SK-N-SH (cell line): ENCODE measurements at regions not wholly inside any gene's neighbourhood (a gene's known extent, or its start where the extent isn't known, plus 50 kb on each side); places are given as distances from the start of the nearest gene placed in this dataset.
A peak's percentile ranks its signal among the peaks of the same experiment; 100 is the strongest.

Experiments used
- CTCF ChIA-PET: fragments of 300-600, 350-600 bp; formaldehyde crosslinking; extraction: SDS; loops from one replicate; lab custom pipeline; 2021; lab: Yijun Ruan, JAX
- POLR2A ChIA-PET: fragments of 350-600 bp; sonication (Branson Sonifier 250); formaldehyde crosslinking; extraction: SDS; loops from one replicate; lab custom pipeline; 2020; ENCODE audit warnings: antibody characterized with exemption, inconsistent platforms; lab: Yijun Ruan, JAX
- DNase-seq: peaks from one replicate; pipeline ENCODE4 v3.0.0; 2012
- H2AFZ ChIP-seq: fragments of 200-600 bp; sonication (generic); 2 replicates; pipeline ENCODE4 v1.8.1; 2016; ENCODE audit warnings: antibody characterized with exemption, mild to moderate bottlenecking, low read depth
- H3F3A ChIP-seq: fragments of 200-600 bp; sonication (generic); replicated peaks from 2 replicates; pipeline ENCODE3; 2016; ENCODE audit warnings: antibody characterized with exemption, mild to moderate bottlenecking; ENCODE audit not compliant: insufficient read depth
- H3K27ac ChIP-seq, 2 experiments: fragments of 200-500 bp in 1 of 2; fragments of 200-600 bp in 1 of 2; sonication (Bioruptor generic) in 1 of 2; sonication (generic), shearing (Covaris generic) in 1 of 2; 2 replicates each; pipeline versions ENCODE4 v1.5.1 to v1.6.1; 2014 to 2016; ENCODE audit warnings: low read depth in 2 of 2, inconsistent platforms in 1 of 2, low read length in 1 of 2, mild to moderate bottlenecking in 1 of 2, mixed read lengths in 1 of 2
- H3K27me3 ChIP-seq: fragments of 200-600 bp; sonication (generic), shearing (Covaris generic); 2 replicates; pipeline ENCODE4 v1.6.1; 2016; ENCODE audit warnings: mixed run types; ENCODE audit not compliant: insufficient read depth
- H3K36me3 ChIP-seq, 2 experiments: fragments of 200-500 bp in 1 of 2; fragments of 200-600 bp in 1 of 2; sonication (Bioruptor generic) in 1 of 2; sonication (generic) in 1 of 2; replicated peaks in 1 of 2; 2 replicates each; pipeline versions ENCODE3 to v1.5.1; 2014 to 2016; ENCODE audit warnings: low read length in 1 of 2, mild to moderate bottlenecking in 1 of 2; ENCODE audit not compliant: insufficient read depth in 2 of 2, control insufficient read depth in 1 of 2
- H3K4me1 ChIP-seq, 2 experiments: fragments of 200-500 bp in 1 of 2; fragments of 200-600 bp in 1 of 2; sonication (Bioruptor generic) in 1 of 2; sonication (generic), shearing (Covaris generic) in 1 of 2; 2 replicates each; pipeline versions ENCODE4 v1.5.1 to v1.6.1; 2014 to 2016; ENCODE audit warnings: low read depth in 1 of 2, low read length in 1 of 2, mixed run types in 1 of 2; ENCODE audit not compliant: insufficient read depth in 2 of 2, control insufficient read depth in 1 of 2
- H3K4me2 ChIP-seq: fragments of 200-600 bp; sonication (generic), shearing (Covaris generic); 2 replicates; pipeline ENCODE4 v1.6.1; 2017; ENCODE audit warnings: mixed run types
- H3K4me3 ChIP-seq, 2 experiments: fragments of 200-500 bp in 1 of 2; fragments of 200-600 bp in 1 of 2; sonication (Bioruptor generic) in 1 of 2; sonication (generic), shearing (Covaris generic) in 1 of 2; 2 replicates each; pipeline versions ENCODE4 v1.5.1 to v1.8.1; 2014 to 2016; ENCODE audit warnings: low read depth in 2 of 2, inconsistent platforms in 1 of 2, low read length in 1 of 2, mild to moderate bottlenecking in 1 of 2, mixed read lengths in 1 of 2, moderate library complexity in 1 of 2
- H3K79me2 ChIP-seq: fragments of 200-600 bp; sonication (generic); 2 replicates; pipeline ENCODE4 v1.8.1; 2017; ENCODE audit warnings: mild to moderate bottlenecking; ENCODE audit not compliant: insufficient read depth
- H3K9ac ChIP-seq: fragments of 200-600 bp; sonication (generic); 2 replicates; pipeline ENCODE4 v1.6.1; 2017; ENCODE audit warnings: mixed run types
- H3K9me2 ChIP-seq: fragments of 200-600 bp; sonication (generic); 2 replicates; pipeline ENCODE4 v1.6.1; 2017; ENCODE audit warnings: mixed run types
- H3K9me3 ChIP-seq: fragments of 200-600 bp; sonication (generic); 2 replicates; pipeline ENCODE4 v1.6.1; 2017; ENCODE audit warnings: mixed run types, mild to moderate bottlenecking, moderate library complexity
- H4K20me1 ChIP-seq: fragments of 200-600 bp; sonication (generic); 2 replicates; pipeline ENCODE4 v1.6.1; 2017; ENCODE audit warnings: mild to moderate bottlenecking, mixed run types; ENCODE audit not compliant: insufficient read depth
- ELF1 ChIP-seq: IDR thresholded peaks from 2 replicates; pipeline ENCODE4 v1.4.0; 2012
- EP300 ChIP-seq, 2 experiments: IDR thresholded peaks; 2 replicates each; pipeline versions ENCODE4 v1.4.0 to v1.6.1; 2012; ENCODE audit warnings: borderline replicate concordance in 1 of 2, low read depth in 1 of 2, low read length in 1 of 2
- FOXM1 ChIP-seq: IDR thresholded peaks from 2 replicates; pipeline ENCODE4 v1.4.0; 2012; ENCODE audit warnings: low read depth, mild to moderate bottlenecking
- GABPA ChIP-seq: IDR thresholded peaks from 2 replicates; pipeline ENCODE4 v1.4.0; 2012; ENCODE audit warnings: low read depth, mild to moderate bottlenecking
- GATA2 ChIP-seq: sonication (generic); formaldehyde crosslinking; IDR thresholded peaks from 2 replicates; pipeline ENCODE4 v1.5.0; 2020; ENCODE audit warnings: mild to moderate bottlenecking, missing genetic modification reagents
- MXI1 ChIP-seq: IDR thresholded peaks from 2 replicates; pipeline ENCODE4 v1.6.1; 2012; ENCODE audit warnings: mild to moderate bottlenecking, low read depth, low read length, improper control_type of control experiment
- NFIC ChIP-seq: IDR thresholded peaks from 2 replicates; pipeline ENCODE4 v1.4.0; 2012; ENCODE audit warnings: borderline replicate concordance
- POLR2AphosphoS5 ChIP-seq: IDR thresholded peaks from 2 replicates; pipeline ENCODE4 v1.6.1; 2012; ENCODE audit warnings: low read depth, low read length
- RAD21 ChIP-seq: IDR thresholded peaks from 2 replicates; pipeline ENCODE4 v1.6.1; 2012; ENCODE audit warnings: mild to moderate bottlenecking, low read length
- RCOR1 ChIP-seq: fragments of 150-350 bp; IDR thresholded peaks from 2 replicates; pipeline ENCODE4 v1.6.1; 2017; ENCODE audit warnings: antibody characterized with exemption, low read length
- REST ChIP-seq: IDR thresholded peaks from 2 replicates; pipeline ENCODE4 v1.6.1; 2012; ENCODE audit warnings: mild to moderate bottlenecking, low read depth, low read length, moderate library complexity
- RXRA ChIP-seq: IDR thresholded peaks from 2 replicates; pipeline ENCODE4 v1.4.0; 2012; ENCODE audit warnings: low read depth, mild to moderate bottlenecking, borderline replicate concordance
- SIN3A ChIP-seq: IDR thresholded peaks from 2 replicates; pipeline ENCODE4 v1.6.1; 2012; ENCODE audit warnings: low read depth, mild to moderate bottlenecking, low read length, moderate library complexity, borderline replicate concordance
- SMC3 ChIP-seq: IDR thresholded peaks from 2 replicates; pipeline ENCODE4 v1.6.1; 2012; ENCODE audit warnings: low read depth, low read length, improper control_type of control experiment
- TCF12 ChIP-seq: IDR thresholded peaks from 2 replicates; pipeline ENCODE4 v1.4.0; 2012
- USF1 ChIP-seq: IDR thresholded peaks from 2 replicates; pipeline ENCODE4 v1.4.0; 2012; ENCODE audit warnings: low read depth, borderline replicate concordance
- WGBS: methylation state at CpG from one replicate; pipeline ENCODE4 v1.1.6; 2017; ENCODE audit warnings: low lambda C conversion rate; 5-methylcytosine and 5-hydroxymethylcytosine counted together

- peaks cover 0 to 9% of the 10 kb centered on the region in 2 experiments; a peak in 2 of 4 replicates for H3K4me1 ChIP-seq
- H3K27ac ChIP-seq = no peak overlapping the region
- TF ChIP-seq GATA2 (CRISPR knock-in tag) = 0 out of 2 replicates have a peak, but pooled peaks have one; percentile 6
- no peak for TF ChIP-seq USF1
- H3K4me2 ChIP-seq = no peak overlapping the region
- H2AFZ ChIP-seq = no peak overlapping the region
- DNase-seq = no peak
- H3K9ac ChIP-seq = no peak overlapping the region
- no peak overlapping the region for H3K4me3 ChIP-seq
- ChIA-PET CTCF (interaction anchor here (0.6 to 1.5 kb wide), 3 partner anchors 11 to 1362 kb away, joined by 3 to 4 read pairs (median 3); no protein-coding TSS in a partner anchor), POLR2A (no interaction called here)
- H3K79me2 ChIP-seq = no peaks in the 10 kb centered on the region
- no peaks in the 10 kb centered on the region for H3K9me2 ChIP-seq
- no peaks in the 10 kb centered on the region for H3K9me3 ChIP-seq
- H3F3A ChIP-seq = no peaks in the 10 kb centered on the region
- H3K36me3 ChIP-seq = no peaks in the 10 kb centered on the region
- no peaks in the 10 kb centered on the region for H3K27me3 ChIP-seq
- WGBS = 69% methylated on average over 2 of the region's 2 CpGs
- H4K20me1 ChIP-seq = no peaks in the 10 kb centered on the region
Measured at GRCh38 chr2:8193146-8193545, 488.7 kb upstream of the ID2 start.

- no peaks in the 10 kb centered on the region for H3K9me2 ChIP-seq
- no peak for DNase-seq
- no peak overlapping the region for H3K9ac ChIP-seq
- no peak overlapping the region for H3K4me3 ChIP-seq
- H3K4me2 ChIP-seq = no peak overlapping the region
- no peaks in the 10 kb centered on the region for H3K27me3 ChIP-seq
- no peak overlapping the region for H3K27ac ChIP-seq
- no peaks in the 10 kb centered on the region for H3K79me2 ChIP-seq
- no peaks in the 10 kb centered on the region for H3F3A ChIP-seq
- no peaks in the 10 kb centered on the region for H4K20me1 ChIP-seq
- POLR2A ChIA-PET = no interaction called here
- H2AFZ ChIP-seq = no peak overlapping the region
- WGBS = 64% methylated on average over 15 of the region's 15 CpGs
- TF ChIP-seq SIN3A (no peak), POLR2AphosphoS5 (no peak), TCF12 (no peak), GABPA (no peak)
- CTCF ChIA-PET = interaction anchor here (1.0 to 1.5 kb wide), 2 partner anchors 11 to 767 kb away, joined by 3 to 4 read pairs; no protein-coding TSS in a partner anchor
- no peaks in the 10 kb centered on the region for H3K9me3 ChIP-seq
- H3K36me3 ChIP-seq = no peaks in the 10 kb centered on the region
- peaks cover 0 to 9% of the 10 kb centered on the region in 2 experiments; a peak in 2 of 4 replicates for H3K4me1 ChIP-seq
Measured at GRCh38 chr2:8193686-8194615, 487.9 kb upstream of the ID2 start.

- Histone ChIP-seq H2AFZ (no peak overlapping the region), H3K9me3 (no peaks in the 10 kb centered on the region), H3K79me2 (no peaks in the 10 kb centered on the region), H3K4me1 (peaks cover 0 to 9% of the 10 kb centered on the region in 2 experiments; a peak in 2 of 4 replicates), H3F3A (no peaks in the 10 kb centered on the region), H3K27me3 (no peaks in the 10 kb centered on the region), H3K27ac (no peak overlapping the region), H3K4me2 (no peak overlapping the region), H3K9ac (no peak overlapping the region), H3K4me3 (no peak overlapping the region), H3K9me2 (no peaks in the 10 kb centered on the region), H3K36me3 (no peaks in the 10 kb centered on the region), H4K20me1 (no peaks in the 10 kb centered on the region)
- ChIA-PET CTCF (interaction anchor here (1.2 to 1.3 kb wide), 2 partner anchors 17 to 39 kb away, joined by 4 to 6 read pairs; no protein-coding TSS in a partner anchor), POLR2A (no interaction called here)
- no peak for DNase-seq
- WGBS = 59% methylated on average over 1 of the region's 1 CpG
- no peak for TF ChIP-seq RAD21
- no peak for TF ChIP-seq NFIC
- TF ChIP-seq ELF1 = no peak
- no peak for TF ChIP-seq POLR2AphosphoS5
- TF ChIP-seq FOXM1 = no peak
- no peak for TF ChIP-seq EP300 (IDR thresholded peaks at IDR 0.05; ENCODE audit: borderline replicate concordance in 1 of 2, low read depth in 1 of 2, low read length in 1 of 2)
- TF ChIP-seq RXRA = no peak
- TF ChIP-seq RCOR1 = no peak
- no peak for TF ChIP-seq REST
- no peak for TF ChIP-seq MXI1
- no peak for TF ChIP-seq USF1
- no peak for TF ChIP-seq SMC3
Measured at GRCh38 chr2:8195784-8196183, 486.1 kb upstream of the ID2 start.
